KBM-7 (cell line): ENCODE measurements at regions not wholly inside any gene's neighbourhood (a gene's known extent, or its start where the extent isn't known, plus 50 kb on each side); places are given as distances from the start of the nearest gene placed in this dataset.
"Not testable (repeated sequence)": the region's sequence is repeated elsewhere in the genome, so short reads cannot be mapped to it uniquely, and the experiment has no call there.

ENCODE experiments used
- DNase-seq: peaks from one replicate; pipeline ENCODE4 v3.0.0-alpha.2; 2015
- in situ Hi-C: fragments of 300-500 bp; cut with MboI; formaldehyde crosslinking; loops from 2 replicates; pipeline ENCODE4 v1.14.3; 2020; ENCODE audit warnings: low sequenced_read_pairs, low pct_unique_long_range_greater_than_20kb, mixed read lengths

DNA sequence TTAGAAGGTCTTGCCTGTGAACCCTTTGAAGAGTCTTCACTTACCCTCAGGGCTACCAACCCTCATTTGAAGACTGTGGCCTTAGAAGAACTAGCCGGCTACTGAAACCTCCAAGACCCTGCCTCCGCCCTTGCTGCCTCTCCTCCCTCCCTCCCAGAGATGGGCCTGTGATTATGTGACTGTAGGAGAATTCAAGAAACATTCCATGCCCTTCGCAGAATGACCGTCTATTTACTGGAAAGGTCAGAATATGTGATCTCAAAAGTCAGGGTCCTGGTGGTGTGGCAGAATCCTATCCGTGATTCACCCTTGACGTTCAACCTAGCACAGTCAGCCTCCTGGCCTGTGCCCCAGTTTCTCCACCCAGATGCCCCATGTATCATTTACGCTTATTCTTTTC is 109.6 kb downstream of the CTNND1 start:
- DNase-seq = no peak
- in situ Hi-C loops = no loop called here

DNA sequence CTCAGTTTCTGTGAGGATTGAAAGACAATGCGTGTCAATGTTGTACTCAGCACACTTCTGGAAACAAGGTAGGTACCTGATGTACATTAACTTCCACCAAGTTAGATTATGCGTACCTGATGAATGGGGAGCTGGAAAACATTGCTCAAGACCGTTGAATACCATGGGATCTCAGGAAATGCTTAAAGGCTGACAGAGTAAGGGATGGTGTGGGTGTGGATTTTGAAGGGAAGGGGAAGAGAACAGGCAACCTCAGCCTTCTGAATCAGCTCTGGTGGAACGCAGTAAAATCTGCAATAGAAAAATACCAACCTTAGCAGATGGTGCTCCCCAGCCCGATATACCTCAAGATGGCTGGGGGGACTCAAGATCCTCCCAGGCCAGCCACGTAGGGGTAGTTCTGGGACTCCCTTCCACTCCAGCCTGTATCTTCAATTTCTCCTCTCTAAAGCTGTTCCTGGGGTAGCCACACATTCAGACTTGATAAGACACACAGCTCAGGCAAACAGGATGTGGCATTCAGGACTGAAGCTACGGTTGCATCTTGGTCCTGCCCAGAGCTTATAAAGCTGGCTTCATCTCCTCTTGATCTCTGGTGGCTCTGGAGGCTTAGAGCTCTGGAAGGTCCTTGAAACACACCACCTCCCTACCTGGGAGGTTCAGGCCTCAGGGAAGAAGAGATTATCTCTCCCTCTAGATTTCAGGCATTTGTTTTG is 111.8 kb downstream of the CTNND1 start:
- no peak for DNase-seq
- in situ Hi-C loops = no loop called here

DNA sequence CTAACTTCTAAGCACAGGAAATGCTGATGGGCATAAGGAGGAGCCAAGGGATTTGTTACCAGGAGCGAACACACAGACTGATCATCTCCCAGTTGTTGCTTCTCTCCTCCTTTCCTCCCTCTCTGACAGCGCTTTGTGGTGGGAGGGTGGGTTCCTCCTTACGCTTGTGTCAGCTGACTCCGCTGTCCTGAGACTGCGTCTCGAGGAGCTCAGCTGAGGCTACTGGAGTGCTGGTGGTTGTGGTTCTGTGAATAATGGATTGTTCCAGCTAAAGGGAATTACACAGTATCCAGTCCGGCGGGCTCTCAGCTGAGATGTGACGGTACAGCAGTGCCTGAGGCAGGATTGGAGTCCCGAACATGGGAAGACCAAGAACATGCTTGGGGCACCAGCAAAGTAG is 113.4 kb downstream of the CTNND1 start:
- in situ Hi-C loops = no loop called here
- DNase-seq = no peak

DNA sequence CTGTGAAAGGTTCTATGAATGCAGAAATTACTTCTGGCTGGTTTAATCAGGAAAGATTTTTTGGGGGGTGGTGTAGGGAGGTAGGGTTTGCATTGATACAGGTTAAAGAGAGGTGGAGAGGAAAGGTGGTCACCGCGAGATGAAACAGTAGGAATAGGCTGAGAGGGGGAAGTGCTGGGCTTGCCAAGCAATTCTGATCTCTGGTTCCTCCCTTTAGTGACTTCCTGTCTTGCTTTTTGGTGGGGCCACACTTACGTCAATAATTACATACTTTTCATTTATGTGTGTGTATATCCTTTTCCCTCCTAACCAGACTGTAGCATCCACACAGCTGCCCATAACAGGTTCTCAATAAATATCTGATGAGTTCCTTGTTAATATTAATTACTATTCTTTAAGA is 120.0 kb downstream of the CTNND1 start:
- DNase-seq = no peak
- in situ Hi-C loops = no loop called here

DNA sequence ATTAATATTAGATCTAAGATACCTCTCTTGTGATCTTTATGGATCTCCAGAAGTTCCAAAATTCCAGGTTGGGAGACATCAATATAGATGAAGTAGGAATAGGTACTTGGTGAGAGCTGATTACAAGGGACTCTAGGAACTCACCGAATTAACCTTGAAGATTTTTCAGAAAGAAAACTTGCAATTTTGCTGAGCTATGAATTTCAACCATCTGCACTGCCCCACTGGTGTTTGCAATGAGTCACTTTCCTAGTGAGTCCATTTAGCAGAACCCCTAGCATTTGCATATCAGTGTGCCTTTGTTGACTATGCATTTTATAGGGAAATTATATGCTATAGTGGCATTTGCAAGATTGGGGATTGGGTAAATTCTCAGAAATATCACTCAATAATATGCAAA is 122.0 kb downstream of the CTNND1 start:
- in situ Hi-C loops = no loop called here
- DNase-seq = no peak

DNA sequence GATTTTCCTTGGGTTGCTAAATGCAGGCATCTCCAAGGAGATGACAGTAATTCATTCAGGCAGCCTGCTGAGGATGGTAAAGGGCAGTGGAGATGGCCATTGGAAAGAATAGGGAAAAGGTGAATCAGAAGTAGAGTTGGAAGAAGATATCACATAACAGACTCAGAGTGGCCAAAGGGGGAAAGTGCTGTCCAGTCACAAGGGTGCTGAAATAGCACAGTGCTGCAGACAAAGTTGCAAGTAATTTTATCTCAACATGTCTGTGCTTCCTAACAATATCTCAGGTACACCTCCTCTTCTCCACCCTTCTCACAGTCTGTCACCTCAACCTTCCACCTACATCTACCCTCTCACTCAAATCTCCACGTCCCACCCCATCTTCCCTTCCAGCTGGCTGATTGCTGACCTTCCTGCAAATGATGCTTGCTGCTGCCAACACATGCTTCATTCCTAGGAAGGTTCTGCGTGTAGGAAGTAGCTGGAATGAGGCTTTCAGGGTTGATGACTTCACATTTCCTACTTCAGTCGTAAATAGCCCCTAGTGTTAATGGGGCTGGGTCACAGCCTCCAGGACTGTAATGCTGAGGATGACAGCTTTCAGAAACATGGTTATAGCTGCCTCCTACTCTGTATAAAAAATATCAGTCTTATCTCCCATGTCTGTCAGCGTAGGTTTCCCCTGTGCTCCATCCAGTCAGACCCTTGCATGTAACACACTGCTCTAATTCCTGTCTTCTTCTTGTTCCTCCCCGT is 123.9 kb downstream of the CTNND1 start:
- peak; percentile 22 for DNase-seq
- in situ Hi-C loops = no loop called here

DNA sequence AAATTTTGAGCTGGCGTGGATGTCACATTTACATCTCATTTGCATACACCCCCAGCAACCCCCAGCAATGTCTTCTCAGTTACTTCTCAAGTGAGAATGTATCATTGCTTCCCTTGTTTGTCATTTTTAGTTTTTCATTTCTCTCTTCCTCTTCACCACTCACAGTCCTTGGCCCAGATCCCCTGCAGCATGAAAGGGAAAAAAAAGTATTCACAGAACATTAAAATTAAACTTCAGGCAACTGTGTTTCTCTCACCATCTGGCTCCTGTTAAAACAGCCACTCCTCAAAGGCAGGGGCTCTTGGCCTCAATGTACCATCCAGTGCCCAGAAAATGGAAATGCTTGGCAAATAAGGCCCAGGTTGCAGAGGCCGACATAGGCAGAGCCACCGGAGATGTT is 126.8 kb downstream of the CTNND1 start:
- in situ Hi-C loops = no loop called here
- no peak for DNase-seq

DNA sequence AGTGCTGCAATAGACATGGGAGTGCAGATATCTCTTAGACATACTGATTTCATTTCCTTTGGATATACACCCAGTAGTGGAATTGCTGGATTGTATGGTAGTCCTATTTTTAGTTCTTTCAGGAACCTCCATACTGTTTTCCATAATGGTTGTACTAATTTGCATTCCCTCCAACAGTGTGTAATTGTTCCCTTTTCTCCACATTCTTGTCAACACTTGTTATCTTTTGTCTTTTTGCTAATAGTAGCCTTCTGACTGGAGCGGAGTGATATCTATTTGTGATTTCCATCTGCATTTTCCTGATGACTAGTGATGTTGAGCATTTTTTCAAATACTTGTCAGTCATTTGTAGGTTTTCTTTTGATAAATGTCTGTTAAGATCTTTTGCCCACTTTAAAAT is 128.9 kb downstream of the CTNND1 start:
- no peak for DNase-seq
- in situ Hi-C loops = no loop called here

DNA sequence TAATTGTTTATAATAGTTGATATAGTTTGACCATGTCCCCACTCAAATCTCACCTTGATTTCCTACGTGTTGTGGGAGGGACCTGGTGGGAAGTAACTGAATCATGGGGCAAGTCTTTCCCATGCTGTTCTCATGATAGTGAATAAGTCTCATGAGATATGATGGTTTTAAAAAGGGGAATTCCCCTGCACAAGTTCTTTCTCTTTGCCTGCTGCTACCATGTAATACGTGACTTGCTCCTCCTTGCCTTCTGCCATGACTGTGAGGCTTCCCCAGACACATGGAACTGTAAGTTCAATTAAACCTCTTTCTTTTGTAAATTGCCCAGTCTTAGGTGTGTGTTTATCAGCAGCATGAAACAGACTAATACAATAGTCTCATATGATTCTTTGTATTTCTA is 130.5 kb upstream of the OR9Q1 start:
- DNase-seq, in situ Hi-C loops: not testable (repeated sequence)

DNA sequence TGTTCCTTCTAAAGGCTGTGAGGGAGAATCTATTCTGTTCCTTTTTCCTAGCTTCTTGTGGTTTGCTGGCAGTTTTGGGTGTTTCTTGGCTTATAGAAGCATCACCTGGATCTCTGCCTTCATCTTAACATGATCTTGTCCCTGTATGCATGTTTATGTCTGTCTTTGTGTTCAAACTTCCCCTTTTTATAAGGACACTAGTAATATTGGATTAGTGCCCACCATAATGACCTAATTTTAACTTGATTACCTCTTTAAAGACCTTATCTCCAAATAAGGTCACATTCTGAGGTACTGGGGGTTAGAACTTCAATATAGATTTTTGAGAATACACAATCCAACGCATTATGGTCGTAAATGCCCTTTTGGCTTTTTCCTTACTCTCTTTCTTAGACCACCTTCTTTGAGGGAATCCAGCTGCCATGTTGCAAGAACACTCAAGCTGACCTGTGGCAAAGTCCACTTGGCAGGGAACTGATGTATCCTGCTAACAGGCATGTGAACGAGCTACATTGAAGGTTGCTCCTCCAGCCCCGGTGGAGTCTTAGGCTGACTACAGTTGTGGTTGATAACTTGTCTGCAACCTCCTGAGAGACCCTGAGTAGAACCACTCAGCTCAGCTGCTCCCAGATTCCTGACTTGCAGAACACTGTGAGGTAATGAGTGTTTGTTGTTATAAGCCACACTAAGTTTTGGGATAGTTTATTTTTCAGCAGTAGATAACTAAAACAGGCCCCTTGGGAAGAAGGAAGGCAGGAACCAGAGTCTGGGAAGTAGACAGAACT is 127.1 kb upstream of the OR9Q1 start:
- DNase-seq = no peak
- in situ Hi-C loops = no loop called here

DNA sequence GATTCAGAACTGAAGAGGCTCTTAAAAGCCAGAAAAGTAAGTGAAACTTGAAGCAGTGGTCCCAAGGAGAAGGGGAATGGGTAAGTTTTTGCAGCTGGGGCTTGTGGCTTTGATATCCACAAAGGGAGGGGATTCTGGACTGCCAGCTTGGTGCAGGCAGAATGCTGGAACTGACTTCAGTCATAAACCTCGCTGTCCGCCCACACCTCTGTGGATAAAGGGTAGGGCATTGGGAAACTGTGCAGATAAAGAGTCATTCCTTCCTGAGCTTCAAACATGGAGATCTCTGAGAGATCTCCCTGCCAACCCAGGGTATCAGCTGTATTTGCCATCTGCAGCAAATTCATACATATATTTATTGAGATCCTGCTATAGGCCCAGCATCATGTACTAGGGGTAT is 124.3 kb upstream of the OR9Q1 start:
- no peak for DNase-seq
- in situ Hi-C loops = no loop called here

DNA sequence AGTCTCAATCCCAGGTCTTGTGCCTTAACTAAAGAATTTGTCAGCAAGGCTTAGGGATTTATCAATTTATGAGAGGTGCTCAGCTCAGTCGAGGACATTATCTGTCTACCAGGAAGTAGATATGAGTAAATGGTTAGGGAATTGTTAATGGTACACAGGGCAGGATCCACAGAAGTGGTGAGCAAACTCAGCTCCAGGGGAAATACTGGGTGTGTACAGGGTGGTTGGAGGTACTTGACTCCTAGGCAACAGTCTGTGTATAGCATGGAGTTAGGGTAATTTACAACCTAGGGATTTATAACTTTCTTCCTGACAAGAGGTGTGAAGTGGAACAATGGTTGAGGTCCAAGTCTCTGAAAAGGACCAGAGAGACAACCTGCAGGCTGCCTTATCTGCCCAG is 123.4 kb upstream of the OR9Q1 start:
- DNase-seq = no peak
- in situ Hi-C loops = no loop called here

DNA sequence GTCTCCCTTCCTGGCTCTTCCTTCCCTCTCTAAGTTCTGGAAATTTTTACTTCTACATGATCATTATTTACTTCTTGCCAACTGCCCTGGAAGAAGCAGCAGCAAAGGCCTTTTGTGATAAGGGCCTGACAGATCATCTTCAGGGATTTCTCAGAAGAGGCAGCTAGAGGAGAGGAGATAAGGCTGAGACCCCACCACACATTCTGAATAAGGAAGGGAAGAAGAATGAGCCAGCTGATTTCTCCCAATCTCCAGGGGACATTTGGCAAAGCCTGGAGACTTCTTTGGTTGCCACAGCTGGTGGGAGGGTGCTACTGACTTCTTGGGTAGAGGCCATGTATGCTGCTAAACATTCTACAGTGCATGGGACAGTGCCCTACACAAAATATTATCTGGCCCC is 122.4 kb upstream of the OR9Q1 start:
- DNase-seq = no peak
- in situ Hi-C loops = no loop called here

DNA sequence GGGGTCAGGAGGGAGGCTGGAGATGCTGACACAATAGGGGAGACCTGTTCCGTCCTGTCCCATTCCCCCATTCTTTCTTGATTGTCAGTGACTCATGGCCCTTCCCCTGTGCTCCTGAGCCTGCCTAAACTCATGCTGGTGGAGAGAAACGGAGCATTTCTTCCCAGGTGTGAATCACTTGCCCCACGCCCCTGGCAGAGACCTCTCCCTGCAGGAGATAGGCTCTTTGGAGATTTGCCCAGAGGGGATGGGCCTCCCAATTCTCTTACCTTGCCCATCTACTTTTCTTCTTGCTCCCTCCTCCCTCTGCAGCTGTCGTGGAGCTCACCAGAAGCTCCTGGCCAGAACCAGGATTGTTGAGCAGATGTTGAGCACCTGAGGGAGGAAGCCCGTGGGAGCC is 121.9 kb upstream of the OR9Q1 start:
- in situ Hi-C loops = no loop called here
- DNase-seq = no peak

DNA sequence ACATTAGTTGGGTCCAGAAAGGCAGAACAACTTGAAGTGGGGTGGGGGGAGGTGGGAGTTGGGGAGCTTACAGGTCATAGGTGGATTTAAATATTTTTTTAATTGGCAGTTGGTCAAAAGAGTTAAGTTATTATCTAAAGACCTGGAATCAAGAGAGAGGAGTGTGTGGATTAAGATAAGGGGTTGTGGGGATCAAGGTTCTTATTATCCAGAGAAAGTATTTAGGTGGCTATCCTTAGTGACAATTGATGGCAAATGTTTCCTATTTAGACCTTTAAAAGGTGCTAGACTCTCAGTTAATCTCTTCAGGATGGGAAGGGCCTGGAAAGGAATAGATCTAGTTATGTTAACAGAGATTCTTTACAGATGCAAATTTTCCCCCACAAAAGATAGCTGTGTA is 120.7 kb upstream of the OR9Q1 start:
- DNase-seq = no peak
- in situ Hi-C loops = no loop called here

DNA sequence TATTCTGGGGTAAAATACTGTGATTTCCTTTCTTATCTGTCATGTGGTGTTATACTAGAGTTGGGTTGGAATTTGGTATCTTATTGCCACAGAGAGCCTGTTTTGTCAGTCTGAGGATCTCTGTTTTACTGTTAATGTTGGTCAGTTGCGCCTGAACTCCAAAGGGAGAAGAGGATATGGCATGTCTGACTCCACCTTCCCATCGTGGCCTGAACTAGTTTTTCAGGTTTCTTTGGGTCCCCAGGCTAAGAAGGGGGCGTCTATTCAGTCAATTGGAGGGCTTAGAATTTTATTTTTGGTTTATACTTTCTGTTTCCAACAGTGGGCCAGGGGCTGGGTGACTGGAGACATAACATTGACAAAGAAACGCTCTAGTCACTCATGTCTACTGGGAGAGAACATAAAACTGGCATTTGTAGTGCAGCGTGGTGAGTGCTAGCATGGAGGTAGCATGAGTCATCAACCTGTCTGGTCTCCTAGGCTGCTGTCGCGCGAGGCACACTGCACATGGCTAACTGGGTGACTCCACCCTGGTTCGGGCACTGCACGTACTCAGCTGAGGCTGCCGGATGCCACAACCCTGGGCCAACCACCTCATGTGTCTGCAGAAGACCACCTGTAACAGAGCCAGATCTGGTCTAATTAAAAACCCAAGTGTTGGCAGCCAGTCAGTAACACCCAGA is 120.1 kb upstream of the OR9Q1 start:
- in situ Hi-C loops = no loop called here
- no peak for DNase-seq

DNA sequence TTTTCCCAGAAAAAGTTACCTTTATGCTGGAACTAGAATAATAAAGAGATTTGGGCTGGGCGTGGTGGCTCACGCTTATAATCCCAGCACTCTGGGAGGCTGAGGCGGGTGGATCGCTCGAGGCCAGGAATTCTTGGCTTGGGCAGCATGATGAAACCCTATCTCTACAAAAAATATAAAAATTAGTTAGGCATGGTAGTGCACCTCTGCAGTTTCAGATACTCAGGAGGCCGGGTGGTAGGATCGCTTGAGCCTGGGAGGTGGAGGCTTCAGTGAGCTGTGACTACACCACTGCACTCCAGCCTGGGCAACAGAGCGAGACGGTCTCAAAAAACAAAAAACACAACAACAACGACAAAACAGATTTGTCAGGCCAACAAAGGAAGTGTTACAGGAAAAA is 119.3 kb upstream of the OR9Q1 start:
- no peak for DNase-seq
- in situ Hi-C loops = no loop called here

DNA sequence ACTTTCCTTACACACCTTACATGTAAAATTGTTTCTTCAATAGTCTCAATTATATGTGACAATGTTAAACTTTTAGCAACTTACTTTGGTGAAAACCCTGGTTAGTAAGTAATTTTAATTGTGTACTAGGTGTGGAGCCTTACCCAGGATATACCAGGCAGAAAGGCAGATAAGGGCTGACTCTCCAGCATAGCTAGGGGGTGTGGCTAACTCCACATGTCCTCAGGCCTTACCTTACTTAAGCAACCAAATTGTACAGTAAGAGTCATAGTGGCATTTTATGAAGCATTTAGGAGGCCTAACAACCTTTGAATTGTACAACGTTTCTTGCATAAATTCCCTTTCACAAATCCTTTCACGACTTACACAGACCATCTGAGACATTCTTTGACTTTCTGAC is 118.2 kb upstream of the OR9Q1 start:
- in situ Hi-C loops = no loop called here
- no peak for DNase-seq

DNA sequence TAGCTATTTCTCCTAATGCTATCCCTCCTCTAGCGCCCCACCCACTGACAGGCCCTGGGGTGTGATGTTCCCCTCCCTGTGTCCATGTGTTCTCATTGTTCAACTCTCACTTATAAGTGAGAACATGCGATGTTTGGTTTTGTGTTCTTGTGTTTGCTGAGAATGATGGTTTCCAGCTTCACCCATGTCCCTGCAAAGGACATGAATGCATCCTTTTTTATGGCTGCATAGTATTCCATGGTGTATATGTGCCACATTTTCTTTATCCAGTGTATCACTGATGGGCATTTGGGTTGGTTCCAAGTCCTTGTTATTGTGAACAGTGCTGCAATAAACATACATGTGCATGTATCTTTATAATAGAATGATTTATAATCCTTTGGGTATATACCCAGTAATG is 115.3 kb upstream of the OR9Q1 start:
- in situ Hi-C loops, DNase-seq: not testable (repeated sequence)

DNA sequence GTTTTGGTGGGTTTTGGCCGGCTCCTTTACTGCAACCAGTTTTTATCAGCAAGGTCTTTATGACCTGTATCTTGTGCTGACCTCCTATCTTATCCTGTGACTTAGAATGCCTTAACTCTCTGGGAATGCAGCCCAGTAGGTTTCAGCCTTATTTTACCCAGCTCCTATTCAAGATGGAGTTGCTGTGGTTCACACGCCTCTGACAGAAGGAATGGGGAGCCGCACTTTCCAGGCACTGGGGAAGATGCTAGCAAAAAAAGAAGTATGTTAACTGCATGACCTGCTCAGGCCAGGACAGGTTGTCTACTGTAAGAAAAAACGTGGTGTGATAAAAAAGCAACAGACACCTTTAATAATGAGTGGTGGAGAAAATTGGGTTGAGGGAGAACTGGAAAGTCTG is 112.2 kb upstream of the OR9Q1 start:
- in situ Hi-C loops, DNase-seq: not testable (repeated sequence)
